HEK293 (cell line): ENCODE measurements at regions not wholly inside any gene's neighbourhood (a gene's known extent, or its start where the extent isn't known, plus 50 kb on each side); places are given as distances from the start of the nearest gene placed in this dataset.

ENCODE experiments used
- CTCF ChIA-PET: fragments of 350-600 bp; formaldehyde crosslinking; extraction: SDS; loops from one replicate; lab custom pipeline; 2021; ENCODE audit warnings: antibody characterized with exemption; lab: Yijun Ruan, JAX
- POLR2A ChIA-PET: fragments of 300-600 bp; formaldehyde crosslinking; extraction: SDS; loops from one replicate; lab custom pipeline; 2020; ENCODE audit warnings: antibody characterized with exemption, inconsistent platforms; lab: Yijun Ruan, JAX
- H3K27ac ChIP-seq: fragments of 200-500 bp; sonication (Bioruptor generic); 2 replicates; pipeline ENCODE4 v1.5.1; 2014; ENCODE audit warnings: low read depth, low read length, control low read depth, inconsistent platforms; ENCODE audit errors: extremely low read depth
- H3K36me3 ChIP-seq, 2 experiments: fragments of 200-500 bp in 1 of 2; sonication (Bioruptor generic) in 1 of 2; 1 replicate in 1 of 2; 2 replicates in 1 of 2; pipeline ENCODE4 v1.5.1; 2014 to 2017; ENCODE audit warnings: inconsistent platforms in 2 of 2, low read length in 2 of 2; ENCODE audit not compliant: control insufficient read depth in 2 of 2, insufficient read depth in 1 of 2
- H3K4me1 ChIP-seq: fragments of 200-500 bp; sonication (Bioruptor generic); 2 replicates; pipeline ENCODE4 v1.5.1; 2014; ENCODE audit warnings: mild to moderate bottlenecking, low read length, inconsistent platforms; ENCODE audit not compliant: control insufficient read depth, insufficient read depth
- H3K4me3 ChIP-seq: 2 replicates; pipeline ENCODE4 v1.5.1; 2011; ENCODE audit warnings: low read depth, mild to moderate bottlenecking, control low read depth, low read length, moderate library complexity
- H3K9me3 ChIP-seq: fragments of 200-500 bp; sonication (Bioruptor generic); 2 replicates; pipeline ENCODE4 v1.5.1; 2014; ENCODE audit warnings: low read depth, low read length, inconsistent platforms; ENCODE audit not compliant: control insufficient read depth, insufficient read depth
- AEBP2 ChIP-seq: fragments of 450-650 bp; formaldehyde crosslinking; IDR thresholded peaks from 2 replicates; pipeline ENCODE4 v1.5.1; 2016; ENCODE audit warnings: missing biosample characterization, missing genetic modification characterization, borderline replicate concordance
- HOXC10 ChIP-seq: sonication (generic); formaldehyde crosslinking; IDR thresholded peaks from 2 replicates; pipeline ENCODE4 v1.8.1; 2023; ENCODE audit warnings: mild to moderate bottlenecking, missing genetic modification reagents
- KLF16 ChIP-seq: fragments of 450-650 bp; formaldehyde crosslinking; IDR thresholded peaks from 2 replicates; pipeline ENCODE4 v1.5.1; 2017; ENCODE audit warnings: missing biosample characterization, missing genetic modification characterization
- MYNN ChIP-seq: fragments of 450-650 bp; formaldehyde crosslinking; IDR thresholded peaks from 2 replicates; pipeline ENCODE4 v1.5.1; 2016; ENCODE audit warnings: missing biosample characterization, missing genetic modification characterization, borderline replicate concordance
- SCRT1 ChIP-seq: fragments of 450-650 bp; formaldehyde crosslinking; IDR thresholded peaks from 2 replicates; pipeline ENCODE4 v1.5.1; 2016; ENCODE audit warnings: missing biosample characterization, missing genetic modification characterization, borderline replicate concordance
- SP3 ChIP-seq: fragments of 450-650 bp; formaldehyde crosslinking; IDR thresholded peaks from 2 replicates; pipeline ENCODE4 v1.5.1; 2016; ENCODE audit warnings: missing biosample characterization, missing genetic modification characterization
- SP7 ChIP-seq: fragments of 450-650 bp; formaldehyde crosslinking; IDR thresholded peaks from 2 replicates; pipeline ENCODE4 v1.5.1; 2016; ENCODE audit warnings: missing biosample characterization, missing genetic modification characterization
- YY2 ChIP-seq: fragments of 450-650 bp; formaldehyde crosslinking; IDR thresholded peaks from 2 replicates; pipeline ENCODE4 v1.5.1; 2016; ENCODE audit warnings: missing biosample characterization, missing genetic modification characterization
- ZBTB11 ChIP-seq: fragments of 450-650 bp; formaldehyde crosslinking; conservative IDR thresholded peaks from 2 replicates; pipeline ENCODE4 v1.5.1; 2016; ENCODE audit warnings: low read depth, missing biosample characterization, missing genetic modification characterization
- ZFP3 ChIP-seq: fragments of 450-650 bp; formaldehyde crosslinking; IDR thresholded peaks from 2 replicates; pipeline ENCODE4 v1.5.1; 2016; ENCODE audit warnings: low read depth, missing biosample characterization, missing genetic modification characterization
- ZNF16 ChIP-seq: fragments of 450-650 bp; formaldehyde crosslinking; IDR thresholded peaks from 2 replicates; pipeline ENCODE4 v1.5.1; 2016; ENCODE audit warnings: low read depth, missing biosample characterization, missing genetic modification characterization
- ZNF169 ChIP-seq: fragments of 450-650 bp; formaldehyde crosslinking; IDR thresholded peaks from 2 replicates; pipeline ENCODE4 v1.5.1; 2016; ENCODE audit warnings: missing biosample characterization, missing genetic modification characterization
- ZNF175 ChIP-seq: fragments of 450-650 bp; formaldehyde crosslinking; IDR thresholded peaks from 2 replicates; pipeline ENCODE4 v1.5.1; 2016; ENCODE audit warnings: missing biosample characterization, missing genetic modification characterization
- ZNF2 ChIP-seq: fragments of 450-650 bp; formaldehyde crosslinking; IDR thresholded peaks from 2 replicates; pipeline ENCODE4 v1.5.1; 2016; ENCODE audit warnings: missing biosample characterization, missing genetic modification characterization
- ZNF223 ChIP-seq: fragments of 450-650 bp; formaldehyde crosslinking; IDR thresholded peaks from 2 replicates; pipeline ENCODE4 v1.5.1; 2016; ENCODE audit warnings: missing biosample characterization, missing genetic modification characterization
- ZNF324 ChIP-seq: fragments of 450-650 bp; formaldehyde crosslinking; IDR thresholded peaks from 2 replicates; pipeline ENCODE4 v1.5.1; 2016; ENCODE audit warnings: missing biosample characterization, missing genetic modification characterization
- ZNF530 ChIP-seq: fragments of 450-650 bp; formaldehyde crosslinking; IDR thresholded peaks from 2 replicates; pipeline ENCODE4 v1.5.1; 2016; ENCODE audit warnings: low read depth, missing biosample characterization, missing genetic modification characterization
- ZNF580 ChIP-seq: fragments of 450-650 bp; formaldehyde crosslinking; IDR thresholded peaks from 2 replicates; pipeline ENCODE4 v1.5.1; 2016; ENCODE audit warnings: missing biosample characterization, missing genetic modification characterization
- ZNF629 ChIP-seq: fragments of 450-650 bp; formaldehyde crosslinking; IDR thresholded peaks from 2 replicates; pipeline ENCODE4 v1.5.1; 2017; ENCODE audit warnings: missing biosample characterization, missing genetic modification characterization
- ZNF639 ChIP-seq: fragments of 450-650 bp; formaldehyde crosslinking; IDR thresholded peaks from 2 replicates; pipeline ENCODE4 v1.5.1; 2016; ENCODE audit warnings: missing biosample characterization, missing genetic modification characterization
- ZNF792 ChIP-seq: fragments of 450-650 bp; formaldehyde crosslinking; IDR thresholded peaks from 2 replicates; pipeline ENCODE4 v1.5.1; 2016; ENCODE audit warnings: missing biosample characterization, missing genetic modification characterization
- ZSCAN16 ChIP-seq: fragments of 450-650 bp; formaldehyde crosslinking; IDR thresholded peaks from 2 replicates; pipeline ENCODE4 v1.5.1; 2016; ENCODE audit warnings: missing biosample characterization, missing genetic modification characterization
- TF ChIP-seq, protein P1 (sequence below): fragments of 450-650 bp; formaldehyde crosslinking; IDR thresholded peaks from 2 replicates; pipeline ENCODE4 v1.5.1; 2017; ENCODE audit warnings: missing biosample characterization, missing genetic modification characterization

- ChIA-PET POLR2A (no interaction called here), CTCF (no interaction called here)
- Histone ChIP-seq H3K36me3 (no peaks in the 10 kb centered on the region), H3K4me3 (no peak overlapping the region), H3K9me3 (no peaks in the 10 kb centered on the region), H3K27ac (no peak overlapping the region), H3K4me1 (no peaks in the 10 kb centered on the region)
- no peak for TF ChIP-seq ZNF169
- TF ChIP-seq ZNF530 (tag by site-specific recombination) = no peak
- no peak for TF ChIP-seq ZNF324 (tag by site-specific recombination)
- TF ChIP-seq SP3 = no peak
- no peak for TF ChIP-seq ZNF639 (tag by site-specific recombination)
- TF ChIP-seq SCRT1 (tag by site-specific recombination) = no peak
- no peak for TF ChIP-seq YY2 (tag by site-specific recombination)
- no peak for TF ChIP-seq ZNF580 (tag by site-specific recombination)
- TF ChIP-seq, protein P1, sequence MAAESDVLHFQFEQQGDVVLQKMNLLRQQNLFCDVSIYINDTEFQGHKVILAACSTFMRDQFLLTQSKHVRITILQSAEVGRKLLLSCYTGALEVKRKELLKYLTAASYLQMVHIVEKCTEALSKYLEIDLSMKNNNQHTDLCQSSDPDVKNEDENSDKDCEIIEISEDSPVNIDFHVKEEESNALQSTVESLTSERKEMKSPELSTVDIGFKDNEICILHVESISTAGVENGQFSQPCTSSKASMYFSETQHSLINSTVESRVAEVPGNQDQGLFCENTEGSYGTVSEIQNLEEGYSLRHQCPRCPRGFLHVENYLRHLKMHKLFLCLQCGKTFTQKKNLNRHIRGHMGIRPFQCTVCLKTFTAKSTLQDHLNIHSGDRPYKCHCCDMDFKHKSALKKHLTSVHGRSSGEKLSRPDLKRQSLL (tag by site-specific recombination) = no peak
- no peak for TF ChIP-seq AEBP2
- no peak for TF ChIP-seq KLF16 (tag by site-specific recombination)
- TF ChIP-seq ZNF223 = no peak
- TF ChIP-seq ZBTB11 (tag by site-specific recombination) = no peak
- TF ChIP-seq ZNF2 = no peak
- no peak for TF ChIP-seq ZNF629 (tag by site-specific recombination)
- TF ChIP-seq ZSCAN16 (tag by site-specific recombination) = no peak
These were observed 359.3 kb upstream of the PCDH20 start for GRCh38 chr13:61774903-61775302.

GRCh38 chr13:61770681-61771080 is 355.0 kb upstream of the PCDH20 start:
- ChIA-PET POLR2A (no interaction called here), CTCF (no interaction called here)
- H3K36me3 ChIP-seq = no peaks in the 10 kb centered on the region
- no peaks in the 10 kb centered on the region for H3K9me3 ChIP-seq
- no peaks in the 10 kb centered on the region for H3K4me1 ChIP-seq
- no peak overlapping the region for H3K27ac ChIP-seq
- no peak overlapping the region for H3K4me3 ChIP-seq
- no peak for TF ChIP-seq ZFP3
- TF ChIP-seq HOXC10 (CRISPR knock-in tag) = no peak
- no peak for TF ChIP-seq ZNF792
- no peak for TF ChIP-seq ZNF175 (tag by site-specific recombination)
- TF ChIP-seq SP7 (tag by site-specific recombination) = no peak
- no peak for TF ChIP-seq ZNF16 (tag by site-specific recombination)
- TF ChIP-seq MYNN (tag by site-specific recombination) = no peak
